HG02870 (cell line): ENCODE measurements at regions not wholly inside any gene's neighbourhood (a gene's known extent, or its start where the extent isn't known, plus 50 kb on each side); places are given as distances from the start of the nearest gene placed in this dataset.
"Not testable (repeated sequence)": the region's sequence is repeated elsewhere in the genome, so short reads cannot be mapped to it uniquely, and the experiment has no call there.

Experiments
- ATAC-seq: cut with Tn5 transposase; IDR thresholded peaks from one replicate; pipeline ENCODE4 v1.9.1; 2021; ENCODE audit warnings: mild to moderate bottlenecking, moderate library complexity; ENCODE audit not compliant: unreplicated experiment

DNA sequence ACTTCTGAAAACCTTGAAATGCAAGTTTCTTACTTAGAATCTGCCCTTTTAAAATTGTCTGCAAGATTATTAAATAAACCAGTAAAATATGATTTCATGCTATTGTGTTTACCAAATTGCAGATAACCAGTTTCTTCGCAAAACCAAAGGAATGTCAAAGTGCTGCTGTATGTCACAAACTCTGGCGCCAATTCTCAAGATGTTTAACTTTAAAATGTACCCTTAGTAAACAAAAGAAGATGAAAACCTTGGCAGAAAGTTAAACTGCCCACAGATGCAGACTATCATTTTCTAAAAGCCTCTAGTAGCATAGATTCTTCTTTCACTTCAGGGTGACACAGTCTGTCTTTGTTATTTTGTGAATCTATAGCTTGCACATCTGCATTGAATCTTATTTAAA is 189.2 kb downstream of the SLITRK6 start:
- ATAC-seq, result no peak

DNA sequence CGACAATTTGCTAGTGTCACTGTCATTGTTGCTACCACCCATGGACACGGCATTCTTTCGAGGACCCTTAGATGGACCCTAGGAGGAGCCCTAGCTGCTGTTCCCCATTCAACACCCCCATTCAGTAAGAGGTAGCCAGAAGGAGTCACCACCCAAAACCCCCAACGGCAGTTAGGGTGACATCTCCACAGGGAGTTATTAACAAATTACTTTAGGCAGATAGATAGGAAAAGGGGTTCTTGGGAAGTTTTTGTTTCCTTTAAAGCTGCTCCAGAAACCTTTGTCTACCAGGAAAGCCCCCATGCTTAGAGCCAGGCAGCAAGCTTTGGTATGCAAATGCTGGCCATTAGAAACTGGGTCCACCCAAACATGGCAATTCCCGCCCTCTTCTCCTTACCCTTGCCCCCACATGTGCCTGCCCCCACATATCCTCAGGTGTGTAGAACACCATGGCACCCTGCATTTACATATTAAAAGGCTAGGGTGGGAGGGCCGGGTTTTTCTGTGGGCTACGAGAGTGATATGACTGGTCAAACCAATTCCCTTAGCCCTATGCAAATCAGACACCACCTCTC is 190.9 kb downstream of the SLITRK6 start:
- ATAC-seq, result no peak

DNA sequence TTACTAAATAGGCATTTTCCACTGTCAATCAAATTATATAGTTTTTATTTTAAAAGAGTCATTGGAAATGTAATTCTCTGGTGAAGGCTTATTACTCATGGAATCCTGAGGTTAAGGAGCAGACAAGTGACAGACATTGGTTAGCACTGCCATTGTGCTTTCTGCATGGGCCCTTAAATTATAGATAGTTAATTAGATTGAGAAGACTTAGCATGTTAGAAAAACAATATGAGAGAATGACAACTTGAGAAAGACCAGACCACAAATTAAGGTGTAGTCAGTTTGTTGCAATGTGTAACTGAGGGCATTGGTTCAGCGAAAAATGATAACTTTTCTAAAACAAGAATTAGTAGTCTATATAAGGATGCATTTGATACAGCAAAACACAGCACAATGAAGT is 195.5 kb downstream of the SLITRK6 start:
- ATAC-seq, result no peak

DNA sequence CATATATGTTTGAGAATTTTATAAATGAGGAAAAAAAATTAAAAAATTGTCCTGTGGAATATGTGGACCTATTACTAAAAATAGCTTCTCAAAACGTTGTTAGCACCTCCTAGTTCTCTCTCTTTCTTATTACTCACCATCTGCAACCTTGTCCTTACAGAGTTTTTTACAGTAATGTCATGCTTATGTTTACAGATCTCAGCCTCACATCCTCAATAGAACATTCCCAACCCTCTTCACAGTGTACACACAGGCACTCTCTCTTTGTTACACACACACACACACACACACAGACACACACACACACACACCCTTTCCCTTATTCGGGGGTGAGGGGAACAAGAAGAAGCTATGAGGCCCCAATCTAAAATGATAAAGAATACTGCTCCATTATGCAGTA is 197.7 kb downstream of the SLITRK6 start:
- no peak for ATAC-seq

DNA sequence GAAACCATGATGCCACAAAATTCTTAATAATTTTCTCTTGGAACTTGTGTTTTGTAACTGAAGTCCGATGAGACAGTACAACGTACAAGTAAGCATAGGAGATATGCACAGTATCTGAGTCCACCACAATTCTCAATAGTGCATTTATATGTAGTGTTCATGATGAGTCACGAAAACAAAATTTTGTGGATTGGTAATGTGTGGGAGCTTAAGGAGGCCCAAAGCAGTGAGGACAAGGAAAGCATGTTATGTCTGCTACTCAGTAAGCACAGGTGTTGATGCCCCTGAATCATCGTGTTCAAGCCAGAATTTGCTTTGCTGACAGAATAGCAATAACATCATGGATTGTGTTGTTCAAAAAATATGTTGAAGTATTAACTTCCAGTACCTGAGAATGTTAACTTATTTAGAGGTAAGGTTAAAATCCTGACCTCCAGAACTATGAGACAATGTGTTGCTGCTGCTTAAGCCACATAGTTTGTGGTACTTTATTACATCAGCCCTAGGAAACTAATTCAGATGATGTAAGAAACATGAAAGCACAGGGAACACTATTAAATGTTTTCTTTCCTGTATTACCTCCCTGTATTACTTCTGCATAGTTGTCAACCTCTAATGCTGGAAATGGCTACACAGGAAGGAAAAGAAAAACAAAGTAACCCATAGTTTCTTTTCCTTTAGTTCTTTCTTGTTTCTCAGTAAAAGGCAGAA is 201.3 kb downstream of the SLITRK6 start:
- no peak for ATAC-seq

DNA sequence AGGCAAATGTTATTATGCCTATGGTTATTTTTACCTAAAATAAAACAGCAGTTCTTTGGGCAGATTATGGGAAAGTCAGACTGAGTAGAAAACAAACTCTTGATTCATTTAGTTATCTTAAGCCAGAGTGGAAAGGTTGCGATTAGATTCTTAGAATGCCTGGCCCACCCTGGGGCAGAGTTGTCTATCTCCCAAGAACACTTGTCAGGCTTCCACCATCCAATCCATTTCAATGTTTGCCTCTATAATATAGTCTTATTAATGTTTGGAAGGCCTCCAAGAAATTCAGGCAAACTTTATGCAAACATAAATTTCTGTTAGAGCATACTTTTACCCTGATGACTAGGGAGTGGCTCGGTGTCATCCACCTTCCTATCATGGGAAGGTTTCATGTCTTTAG is 207.0 kb downstream of the SLITRK6 start:
- no peak for ATAC-seq

DNA sequence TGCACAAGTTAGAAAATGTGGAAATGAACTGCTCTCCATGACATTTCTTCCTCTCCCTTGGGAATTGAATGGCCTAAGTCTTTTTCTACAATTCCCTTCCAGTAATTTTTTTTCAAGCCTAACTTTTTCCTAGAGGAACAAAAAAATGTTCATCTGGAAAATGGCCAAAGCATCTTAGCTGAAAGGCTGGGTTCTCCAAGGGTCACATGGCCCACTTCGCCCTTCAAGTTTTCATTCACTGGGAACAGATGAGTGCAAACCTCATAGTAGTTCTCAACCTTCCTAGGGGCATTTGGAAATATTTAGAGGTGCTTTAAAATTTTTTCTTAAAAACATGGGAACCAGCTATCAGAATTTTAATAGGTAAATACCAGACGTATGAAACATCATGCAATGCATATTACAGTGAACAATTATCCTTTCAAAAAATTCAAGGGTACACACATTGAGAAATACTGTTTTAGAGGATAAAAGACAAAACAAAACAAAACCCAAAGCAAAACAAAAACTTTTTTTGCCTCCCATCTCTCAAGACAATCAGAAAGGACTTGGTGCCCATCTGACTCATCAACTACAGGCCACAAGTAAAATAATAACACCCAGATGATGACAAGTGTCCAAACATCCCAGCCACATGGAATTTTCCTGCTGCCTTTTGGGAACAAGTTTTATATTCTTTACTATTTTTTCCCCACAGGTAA is 208.8 kb downstream of the SLITRK6 start:
- no peak for ATAC-seq

DNA sequence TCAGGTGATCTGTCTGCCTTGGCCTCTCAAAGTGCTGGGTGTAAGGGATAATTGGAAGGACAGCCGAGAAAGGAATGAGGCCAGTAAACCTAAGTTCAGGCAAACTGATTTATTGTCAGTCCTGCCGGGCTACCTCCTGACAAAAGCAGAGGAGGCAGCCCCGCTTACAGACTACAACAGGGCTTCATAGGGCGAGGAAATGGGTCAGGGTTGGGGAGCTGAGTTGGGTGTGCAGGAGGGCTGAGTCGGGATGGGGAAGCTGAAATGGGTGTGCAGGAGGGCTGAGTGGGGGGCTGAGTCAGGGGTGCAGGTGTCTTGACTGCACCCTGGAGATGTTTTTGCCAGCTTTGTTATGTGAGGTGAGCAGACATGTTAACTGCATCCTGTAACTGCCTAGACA is 210.2 kb downstream of the SLITRK6 start:
- no peak for ATAC-seq

DNA sequence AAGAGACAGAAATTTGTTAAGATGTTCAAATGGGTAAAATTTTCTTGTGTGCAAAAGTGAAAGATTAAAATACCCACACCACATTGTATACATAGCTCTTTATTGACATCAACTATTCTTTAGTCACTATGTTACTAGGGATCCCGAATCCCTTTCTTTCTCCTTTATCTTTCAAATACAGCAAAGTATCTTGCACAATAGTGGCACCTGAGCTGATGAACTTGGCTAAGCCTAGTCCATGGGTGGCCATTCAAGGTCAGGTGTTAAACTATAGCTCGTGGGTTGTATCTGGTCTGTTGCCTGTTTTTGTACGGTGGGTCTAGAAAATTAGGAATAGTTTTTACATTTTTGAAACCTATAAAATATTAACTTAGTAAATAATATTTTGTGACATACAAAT is 210.9 kb downstream of the SLITRK6 start:
- ATAC-seq, result no peak

DNA sequence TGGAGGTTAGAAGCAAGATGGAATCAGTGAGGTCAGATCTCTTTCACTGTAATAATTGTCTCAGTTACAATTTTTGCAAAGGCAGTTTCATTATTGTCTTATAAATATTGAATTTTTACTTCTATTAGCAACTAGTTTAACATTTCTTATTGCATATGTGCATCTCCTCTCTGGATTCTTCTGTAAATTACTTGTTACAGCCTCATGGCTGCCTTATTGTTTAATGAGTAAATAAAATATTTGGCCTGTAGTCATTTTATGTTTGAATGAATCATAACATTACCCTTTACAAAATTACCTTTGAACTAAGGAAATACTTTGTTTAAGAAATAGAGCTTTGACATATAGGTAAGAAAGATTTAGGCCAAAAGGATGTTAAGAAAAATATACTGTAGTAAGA is 212.4 kb downstream of the SLITRK6 start:
- no peak for ATAC-seq

DNA sequence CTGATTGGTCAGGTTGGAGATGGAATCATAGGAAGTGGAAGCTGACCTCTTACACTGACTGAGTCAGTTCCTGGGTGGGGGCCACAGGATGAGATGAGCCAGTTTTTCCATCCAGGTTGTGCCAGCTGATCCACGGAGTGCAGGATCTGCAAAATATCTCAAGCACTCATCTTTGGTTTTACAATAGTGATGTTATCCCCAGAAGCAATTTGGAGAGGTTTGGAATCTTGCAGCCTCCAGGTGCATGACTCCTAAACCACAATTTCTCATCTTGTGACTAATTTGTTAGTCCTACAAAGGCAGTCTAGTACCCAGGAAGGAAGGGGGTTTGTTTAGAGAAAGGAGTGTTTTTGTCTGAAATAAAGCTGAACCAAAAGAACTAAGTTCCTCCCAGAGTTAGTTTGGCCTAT is 212.8 kb downstream of the SLITRK6 start:
- no peak for ATAC-seq

DNA sequence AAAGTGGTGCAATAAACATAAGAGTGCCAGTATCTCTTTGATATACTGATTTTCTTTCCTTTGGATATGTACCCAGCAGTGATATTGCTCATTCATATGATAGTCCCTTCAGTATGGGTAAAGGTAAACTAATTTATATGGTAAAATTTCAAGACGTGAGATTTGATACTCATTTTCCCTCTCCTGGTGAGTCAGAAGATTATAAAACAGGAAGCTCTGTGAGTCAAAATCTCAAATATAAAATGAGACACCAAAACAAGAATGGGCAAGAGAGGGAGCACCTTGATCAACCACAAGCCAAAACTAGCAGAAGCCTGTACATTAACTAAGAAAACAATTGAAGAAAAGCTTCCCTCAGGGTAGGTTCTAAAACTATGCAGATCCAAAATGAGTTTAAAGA is 216.3 kb downstream of the SLITRK6 start:
- ATAC-seq, result no peak

DNA sequence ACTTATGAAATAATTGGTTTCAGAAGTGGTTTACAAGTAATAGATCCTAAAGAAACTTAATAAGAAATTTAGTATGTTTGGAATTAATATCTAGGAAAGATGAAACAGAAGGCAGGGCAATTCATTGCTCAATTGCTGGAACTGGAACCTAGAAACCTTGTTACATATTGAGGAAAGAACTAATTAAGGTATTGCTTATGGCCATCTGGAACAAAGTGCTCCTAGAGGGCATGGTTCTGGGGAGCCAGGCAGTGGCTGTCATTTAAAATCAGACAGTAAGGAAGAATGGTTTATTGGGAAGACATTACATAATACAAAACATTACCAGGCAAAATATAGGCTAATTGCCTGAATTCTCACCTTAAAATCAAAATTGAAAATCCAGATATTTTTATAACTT is 224.1 kb downstream of the SLITRK6 start:
- ATAC-seq, result no peak

DNA sequence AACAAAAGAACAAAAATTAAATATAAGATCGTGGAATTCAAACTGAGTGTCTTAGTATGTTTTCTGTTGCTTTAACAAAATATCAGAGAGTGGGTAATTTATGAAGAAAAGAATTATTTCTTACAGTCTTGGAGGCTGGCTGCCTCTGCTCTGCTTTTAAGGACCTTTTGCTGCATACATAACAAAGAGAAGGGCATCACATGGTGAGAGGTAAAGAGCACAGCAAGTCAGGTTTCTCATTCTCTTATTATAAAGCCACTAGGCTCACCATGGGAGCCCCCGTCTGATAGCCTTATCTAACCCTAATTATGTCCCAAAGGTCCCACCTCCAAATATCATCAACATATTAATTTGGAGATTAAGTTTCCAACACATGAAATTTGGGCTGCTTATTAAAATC is 231.3 kb downstream of the SLITRK6 start:
- ATAC-seq, result no peak

DNA sequence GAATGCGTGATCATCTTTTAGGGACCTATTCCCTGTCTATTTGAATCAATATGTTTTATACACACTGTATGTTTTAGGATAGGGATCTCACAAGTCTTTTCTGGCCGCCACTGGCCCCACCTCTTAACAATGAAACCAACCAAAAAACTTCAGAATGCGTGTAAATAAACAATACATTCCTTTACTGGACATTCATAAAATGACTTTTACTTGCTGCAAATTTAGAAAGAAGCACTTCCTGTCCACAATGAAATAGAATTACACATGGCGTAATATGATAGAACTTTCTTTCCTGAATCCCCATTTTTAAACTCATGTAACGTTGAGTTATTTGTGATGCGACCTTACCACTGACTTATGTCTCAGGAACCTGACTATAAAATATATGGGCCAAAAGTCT is 233.6 kb downstream of the SLITRK6 start:
- ATAC-seq, result no peak

DNA sequence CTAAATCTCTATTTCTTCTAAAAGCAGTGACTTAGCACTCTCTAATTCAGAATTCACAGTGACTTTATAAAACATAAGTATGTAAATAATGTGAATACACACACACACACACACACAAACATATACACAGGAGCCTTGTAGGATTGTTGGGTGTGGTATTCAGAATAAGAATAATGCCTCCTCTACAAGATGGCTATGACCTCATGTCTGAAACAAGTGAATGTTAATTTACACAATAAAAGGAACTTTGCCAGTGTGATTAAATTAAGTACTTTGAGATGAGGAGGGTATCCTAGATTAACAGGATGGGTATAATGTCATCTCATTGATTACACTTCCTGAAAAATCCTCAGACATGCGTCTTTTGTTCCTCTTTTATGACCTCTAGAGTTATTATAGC is 234.6 kb downstream of the SLITRK6 start:
- no peak for ATAC-seq

DNA sequence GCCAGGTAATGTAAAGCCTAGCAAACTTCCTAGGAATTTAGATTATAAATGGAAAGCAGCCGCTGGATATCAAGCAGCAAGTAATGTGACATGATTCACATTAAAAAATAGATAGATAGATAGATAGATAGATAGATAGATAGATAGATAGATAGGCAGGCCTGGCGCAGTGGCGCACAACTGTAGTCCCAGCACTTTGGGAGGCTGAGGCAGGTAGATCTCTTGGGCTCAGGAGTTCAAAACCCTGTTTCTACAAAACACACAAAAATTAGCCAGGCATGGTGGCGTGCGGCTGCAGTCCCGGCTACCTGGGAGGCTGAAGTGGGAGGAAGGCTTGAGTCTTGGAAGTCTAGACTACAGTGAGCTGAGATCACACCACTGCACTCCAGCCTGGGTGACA is 236.9 kb downstream of the SLITRK6 start:
- ATAC-seq, result no peak

DNA sequence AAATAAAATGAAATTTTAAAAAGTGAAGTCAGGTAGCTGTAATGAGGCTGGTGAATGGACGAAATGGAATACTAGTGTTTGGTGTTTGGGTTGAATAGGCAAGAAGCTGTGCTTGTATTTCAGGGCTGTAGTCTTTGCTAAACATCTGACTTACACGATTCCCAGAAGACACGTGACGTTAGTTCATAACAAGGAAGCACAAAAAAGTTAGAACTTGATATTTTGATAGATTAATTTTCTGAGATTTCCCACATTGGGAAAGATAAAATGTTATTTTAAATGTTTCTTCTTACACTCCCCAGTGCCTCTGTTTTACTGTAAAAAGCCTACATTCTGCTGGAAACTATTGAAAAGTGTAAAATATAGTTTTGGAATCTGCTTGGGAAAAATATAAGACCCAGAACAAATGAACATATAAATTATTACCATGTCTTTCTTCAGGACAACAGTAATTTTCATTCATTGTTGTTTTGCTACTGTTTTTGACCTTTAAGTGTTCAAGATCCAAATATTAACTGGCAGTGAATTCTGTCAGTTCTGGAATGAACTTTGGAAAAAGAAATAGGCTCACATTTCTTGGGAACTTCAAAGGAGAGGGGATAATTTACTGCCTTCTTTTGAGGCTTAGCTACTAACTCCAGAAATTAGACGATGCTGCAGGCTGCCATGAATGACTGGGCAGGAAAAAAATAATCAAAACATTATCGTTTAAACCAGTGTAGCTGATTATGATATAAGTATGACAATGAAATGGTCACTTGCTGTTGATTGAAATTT is 241.3 kb downstream of the SLITRK6 start:
- no peak for ATAC-seq

DNA sequence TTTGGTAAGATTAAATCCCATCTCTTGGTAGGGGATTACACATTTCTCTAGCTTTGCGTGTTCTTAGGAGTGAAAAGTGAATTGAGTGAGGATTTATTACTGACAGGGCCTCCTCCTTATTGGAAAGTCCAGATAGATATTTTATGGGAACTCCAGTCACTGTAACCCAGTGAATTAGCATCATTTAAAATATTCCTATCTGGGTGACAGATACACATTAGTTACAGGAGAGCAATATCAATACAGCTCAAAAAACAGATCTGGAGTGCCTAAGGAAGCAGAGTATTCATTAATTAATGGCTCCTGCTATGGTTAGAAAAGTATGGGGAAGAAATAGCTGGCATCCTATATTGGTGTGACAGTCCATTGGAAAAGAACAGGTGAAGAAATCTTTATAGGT is 248.2 kb downstream of the SLITRK6 start:
- ATAC-seq, result no peak

DNA sequence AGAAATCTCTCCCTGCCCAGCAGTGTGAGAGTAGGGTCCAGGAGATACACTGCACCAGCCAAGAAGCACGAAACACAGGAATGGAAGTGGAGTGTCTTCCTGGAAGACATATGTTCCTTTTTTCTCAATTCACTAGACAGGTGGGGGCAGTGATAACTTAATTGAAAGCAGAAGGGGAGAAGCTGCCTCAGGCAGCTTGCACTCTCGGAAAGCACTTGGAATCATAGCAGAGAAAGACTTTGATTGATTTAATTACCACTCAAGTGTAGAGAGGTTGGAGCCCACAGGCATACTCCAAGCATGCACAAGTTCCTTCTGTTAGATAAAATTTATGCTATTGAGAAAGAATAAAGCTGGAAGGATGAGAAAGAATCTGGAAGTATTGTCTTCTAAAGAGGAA is 249.4 kb downstream of the SLITRK6 start:
- no peak for ATAC-seq

DNA sequence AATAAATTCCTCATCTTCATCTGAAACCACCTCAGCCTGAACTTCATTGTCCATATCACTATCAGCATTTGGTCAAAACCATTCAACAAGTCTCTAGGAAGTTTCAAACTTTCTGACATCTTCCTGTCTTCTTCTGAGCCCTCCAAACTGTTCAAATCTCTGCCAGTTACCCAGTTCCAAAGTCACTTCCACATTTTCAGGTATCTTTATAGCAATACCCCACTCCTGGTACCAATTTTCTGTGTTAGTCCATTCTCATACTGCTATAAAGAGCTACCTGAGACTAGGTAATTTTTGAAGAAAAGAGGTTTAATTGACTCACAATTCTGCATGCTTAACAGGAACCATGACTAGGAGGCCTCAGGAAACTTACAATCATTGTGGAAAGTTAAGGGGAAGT is 250.4 kb downstream of the SLITRK6 start:
- ATAC-seq, result not testable (repeated sequence)

DNA sequence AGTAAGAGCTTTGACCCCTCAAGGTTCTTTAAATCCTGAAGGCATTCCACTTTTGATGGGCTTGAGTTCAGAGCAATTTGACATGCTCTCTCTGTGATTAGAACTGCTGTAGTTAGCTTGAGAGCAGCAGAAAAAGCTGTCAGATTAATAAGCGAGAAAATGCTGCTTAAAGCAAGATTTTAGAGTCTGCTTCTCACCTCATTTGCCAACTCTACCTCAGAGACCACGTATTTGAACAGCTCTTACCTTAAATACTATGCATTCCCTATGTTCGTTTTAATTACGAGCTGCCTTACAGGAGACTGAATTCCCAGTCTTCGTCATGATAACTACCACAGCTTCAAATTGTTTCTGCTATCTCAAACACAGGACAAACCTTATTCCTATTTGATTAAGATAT is 253.4 kb downstream of the SLITRK6 start:
- ATAC-seq, result no peak
